Bronchial epithelial cell (primary cell): ENCODE measurements at regions not wholly inside any gene's neighbourhood (a gene's known extent, or its start where the extent isn't known, plus 50 kb on each side); places are given as distances from the start of the nearest gene placed in this dataset.
A peak's percentile ranks its signal among the peaks of the same experiment; 100 is the strongest.

ENCODE experiments used
- DNase-seq: peaks from one replicate; pipeline ENCODE4 v3.0.0-alpha.2; 2010; ENCODE audit warnings: low read depth
- FAIRE-seq: peaks from 2 replicates; lab custom pipeline; 2011; peaks lifted over from hg19 to GRCh38; lab: Jason Lieb, UNC
- H3K27me3 ChIP-seq: 2 replicates; pipeline ENCODE4 v1.5.1; 2011; ENCODE audit warnings: low read length; ENCODE audit not compliant: control insufficient read depth, insufficient read depth
- H3K36me3 ChIP-seq: 2 replicates; pipeline ENCODE4 v1.5.1; 2011; ENCODE audit warnings: low read length; ENCODE audit not compliant: control insufficient read depth, insufficient read depth
- H3K4me3 ChIP-seq: 2 replicates; pipeline ENCODE4 v1.5.1; 2011; ENCODE audit warnings: mild to moderate bottlenecking, low read depth, low read length, control low read depth
- TF ChIP-seq, protein P1 (sequence below): IDR thresholded peaks from 2 replicates; pipeline ENCODE4 v1.5.1; 2011; ENCODE audit warnings: mild to moderate bottlenecking, moderate library complexity, low read length, control low read depth, inconsistent platforms; ENCODE audit not compliant: insufficient read depth, severe bottlenecking

DNA sequence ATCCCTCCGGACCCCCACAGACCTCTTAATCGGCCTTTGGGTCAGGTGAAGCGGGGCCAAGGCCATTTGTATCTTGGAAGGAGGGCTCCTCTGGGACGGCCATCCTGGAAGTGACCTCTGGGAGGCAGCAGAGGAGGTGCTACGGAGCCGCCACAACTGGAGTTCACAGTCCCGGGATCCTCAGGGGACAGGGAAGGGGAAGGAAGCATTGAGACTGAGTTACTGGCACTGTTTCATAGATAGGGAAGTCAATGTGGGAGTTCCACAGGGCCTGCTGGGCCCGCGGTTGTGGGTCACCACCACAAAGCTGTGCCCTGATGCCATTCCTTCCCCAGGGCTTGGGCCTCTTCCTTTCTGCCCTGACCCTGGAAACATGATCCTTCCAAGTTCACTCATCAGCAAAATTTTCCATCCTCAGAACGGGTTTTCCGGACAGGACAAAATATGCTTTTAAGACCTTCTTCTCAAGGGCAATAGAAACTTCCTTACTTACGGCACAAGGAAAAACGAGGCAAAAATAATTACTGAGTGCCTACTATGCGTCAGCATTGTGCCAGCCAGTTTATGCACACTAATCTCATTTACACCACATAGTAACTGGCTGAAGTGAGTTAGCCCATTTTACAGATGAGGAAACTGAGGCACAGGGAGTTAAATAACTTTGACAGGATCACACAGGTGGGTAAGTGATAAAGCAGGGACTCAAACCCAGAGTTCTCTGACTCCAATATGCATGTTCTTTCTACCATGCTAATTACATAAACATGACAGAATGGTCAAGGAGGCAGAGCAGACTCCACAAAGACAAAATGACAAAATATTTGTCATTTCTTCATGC lies 143.8 kb downstream of the UNC5CL start:
- FAIRE-seq (no peak), DNase-seq (peak; percentile 49)
- peaks cover 2% of the 10 kb centered on the region for H3K27me3 ChIP-seq
- no peaks in the 10 kb centered on the region for H3K36me3 ChIP-seq
- TF ChIP-seq, protein P1, sequence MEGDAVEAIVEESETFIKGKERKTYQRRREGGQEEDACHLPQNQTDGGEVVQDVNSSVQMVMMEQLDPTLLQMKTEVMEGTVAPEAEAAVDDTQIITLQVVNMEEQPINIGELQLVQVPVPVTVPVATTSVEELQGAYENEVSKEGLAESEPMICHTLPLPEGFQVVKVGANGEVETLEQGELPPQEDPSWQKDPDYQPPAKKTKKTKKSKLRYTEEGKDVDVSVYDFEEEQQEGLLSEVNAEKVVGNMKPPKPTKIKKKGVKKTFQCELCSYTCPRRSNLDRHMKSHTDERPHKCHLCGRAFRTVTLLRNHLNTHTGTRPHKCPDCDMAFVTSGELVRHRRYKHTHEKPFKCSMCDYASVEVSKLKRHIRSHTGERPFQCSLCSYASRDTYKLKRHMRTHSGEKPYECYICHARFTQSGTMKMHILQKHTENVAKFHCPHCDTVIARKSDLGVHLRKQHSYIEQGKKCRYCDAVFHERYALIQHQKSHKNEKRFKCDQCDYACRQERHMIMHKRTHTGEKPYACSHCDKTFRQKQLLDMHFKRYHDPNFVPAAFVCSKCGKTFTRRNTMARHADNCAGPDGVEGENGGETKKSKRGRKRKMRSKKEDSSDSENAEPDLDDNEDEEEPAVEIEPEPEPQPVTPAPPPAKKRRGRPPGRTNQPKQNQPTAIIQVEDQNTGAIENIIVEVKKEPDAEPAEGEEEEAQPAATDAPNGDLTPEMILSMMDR = peak; percentile 87
- H3K4me3 ChIP-seq = no peak overlapping the region

DNA sequence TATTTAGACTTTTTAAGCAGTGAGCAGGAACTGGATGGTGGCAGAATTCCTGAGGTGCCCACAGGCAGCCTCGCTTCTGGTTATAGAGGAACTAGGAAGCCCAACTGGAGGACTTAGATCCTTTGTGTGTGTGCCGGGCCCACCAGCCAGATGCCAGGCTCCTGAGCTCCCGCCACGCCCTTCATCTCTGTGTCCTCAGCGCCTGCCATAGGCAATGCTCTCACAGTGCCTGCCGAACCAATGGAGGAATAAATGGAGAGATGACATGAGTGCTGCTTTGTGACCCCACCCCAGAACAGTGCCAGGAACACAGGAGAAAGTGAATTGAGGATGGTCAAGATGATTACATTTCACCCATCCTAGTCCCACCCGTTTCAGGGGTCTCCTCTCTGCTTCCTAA lies 146.0 kb downstream of the UNC5CL start:
- no peak for FAIRE-seq
- no peak for DNase-seq
- H3K4me3 ChIP-seq = no peak overlapping the region
- TF ChIP-seq, protein P1 = no peak
- no peaks in the 10 kb centered on the region for H3K36me3 ChIP-seq
- peaks cover 2% of the 10 kb centered on the region for H3K27me3 ChIP-seq

DNA sequence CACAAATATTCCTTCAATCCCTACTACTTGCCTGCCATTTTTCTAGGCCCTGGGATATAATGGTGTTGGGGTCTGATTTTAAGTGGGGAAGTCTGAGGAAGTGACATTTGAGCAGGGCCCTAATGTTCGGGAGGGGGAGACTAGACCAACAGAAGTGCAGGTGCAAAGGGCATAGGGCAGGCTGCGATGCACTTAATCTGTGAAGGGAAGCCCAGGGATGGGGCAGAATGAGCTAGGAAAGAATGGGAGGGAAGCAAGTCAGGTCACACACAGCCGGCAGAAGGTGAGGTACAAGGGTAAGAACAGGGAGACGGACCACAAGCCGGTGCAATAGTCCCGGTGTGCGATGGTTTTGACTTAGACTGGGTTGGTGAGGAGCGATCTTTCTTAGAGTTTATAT lies 146.8 kb downstream of the UNC5CL start:
- Histone ChIP-seq H3K36me3 (no peaks in the 10 kb centered on the region), H3K4me3 (no peak overlapping the region), H3K27me3 (peaks cover 2% of the 10 kb centered on the region)
- no peak for DNase-seq
- no peak for FAIRE-seq
- TF ChIP-seq, protein P1 = no peak

DNA sequence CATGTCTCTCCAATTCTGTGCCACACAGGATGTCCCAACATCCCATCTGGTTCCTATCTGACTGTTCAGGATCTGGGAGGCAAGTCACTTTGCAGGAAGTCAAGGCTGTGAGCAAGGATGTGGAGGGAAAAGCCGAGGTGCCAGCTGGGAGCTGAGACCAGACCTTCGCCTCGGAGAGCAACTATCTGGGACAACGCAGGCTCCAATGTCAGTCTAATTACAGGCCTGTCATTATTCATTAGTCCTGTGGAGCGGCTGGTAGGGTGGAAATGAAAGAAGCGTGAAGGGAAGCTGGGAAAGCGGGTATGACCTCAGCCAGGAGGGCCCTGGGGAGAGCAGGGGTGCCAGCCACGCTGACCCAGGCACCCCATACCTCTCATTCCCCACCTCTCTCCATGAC lies 147.3 kb downstream of the UNC5CL start:
- no peaks in the 10 kb centered on the region for H3K36me3 ChIP-seq
- TF ChIP-seq, protein P1 = no peak
- H3K27me3 ChIP-seq = peaks cover 2% of the 10 kb centered on the region
- FAIRE-seq (no peak), DNase-seq (no peak)
- H3K4me3 ChIP-seq = no peak overlapping the region

DNA sequence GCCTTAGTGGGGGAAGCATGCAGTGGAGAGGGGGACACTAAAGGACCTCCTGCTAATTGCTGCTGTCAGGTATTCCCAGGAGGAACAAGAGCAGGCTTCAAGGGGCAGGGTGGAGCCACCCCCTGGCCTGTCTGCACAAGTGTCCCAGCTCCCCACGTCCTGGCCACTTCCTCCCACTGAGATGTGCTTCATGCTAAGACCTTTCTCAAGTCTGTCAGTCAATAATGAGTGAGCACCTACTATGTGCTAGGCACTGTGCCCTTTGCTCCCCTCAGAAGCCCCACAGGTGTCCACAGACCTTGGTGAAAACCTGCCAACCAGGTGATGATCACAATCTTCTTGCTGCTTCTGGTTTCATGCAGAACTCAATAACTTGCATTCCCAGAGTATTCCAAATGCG lies 147.9 kb downstream of the UNC5CL start:
- Histone ChIP-seq H3K36me3 (no peaks in the 10 kb centered on the region), H3K4me3 (no peak overlapping the region), H3K27me3 (peaks cover 2% of the 10 kb centered on the region)
- TF ChIP-seq, protein P1 = no peak
- DNase-seq (no peak), FAIRE-seq (no peak)
